Activated naive CD4-positive, alpha-beta T cell treated with anti-CD3 and anti-CD28 coated beads, Interleukin-2, amount 50 U/mL, for 24 hours (primary cell): ENCODE measurements at regions not wholly inside any gene's neighbourhood (a gene's known extent, or its start where the extent isn't known, plus 50 kb on each side); places are given as distances from the start of the nearest gene placed in this dataset.

ENCODE experiments used
- H3K27ac Mint-ChIP-seq: one replicate; pipeline ENCODE4 v1.8.0; 2021; ENCODE audit warnings: mild to moderate bottlenecking, mixed read lengths
- H3K27me3 Mint-ChIP-seq: one replicate; pipeline ENCODE4 v1.8.0; 2021; ENCODE audit warnings: mixed read lengths
- H3K36me3 Mint-ChIP-seq: one replicate; pipeline ENCODE4 v1.8.0; 2021; ENCODE audit warnings: mixed read lengths
- H3K4me1 Mint-ChIP-seq: one replicate; pipeline ENCODE4 v1.8.0; 2021; ENCODE audit warnings: mixed read lengths
- H3K4me3 Mint-ChIP-seq: one replicate; pipeline ENCODE4 v1.8.0; 2021; ENCODE audit warnings: mild to moderate bottlenecking, mixed read lengths
- H3K9me3 Mint-ChIP-seq: one replicate; pipeline ENCODE4 v1.8.0; 2021; ENCODE audit warnings: mixed read lengths

GRCh38 chr18:71784777-71785176, 759.4 kb downstream of the CBLN2 start:
- Mint-ChIP-seq H3K27me3 (no peaks in the 10 kb centered on the region), H3K4me3 (no peak overlapping the region), H3K36me3 (no peaks in the 10 kb centered on the region), H3K4me1 (no peaks in the 10 kb centered on the region), H3K9me3 (no peaks in the 10 kb centered on the region), H3K27ac (no peak overlapping the region)

DNA sequence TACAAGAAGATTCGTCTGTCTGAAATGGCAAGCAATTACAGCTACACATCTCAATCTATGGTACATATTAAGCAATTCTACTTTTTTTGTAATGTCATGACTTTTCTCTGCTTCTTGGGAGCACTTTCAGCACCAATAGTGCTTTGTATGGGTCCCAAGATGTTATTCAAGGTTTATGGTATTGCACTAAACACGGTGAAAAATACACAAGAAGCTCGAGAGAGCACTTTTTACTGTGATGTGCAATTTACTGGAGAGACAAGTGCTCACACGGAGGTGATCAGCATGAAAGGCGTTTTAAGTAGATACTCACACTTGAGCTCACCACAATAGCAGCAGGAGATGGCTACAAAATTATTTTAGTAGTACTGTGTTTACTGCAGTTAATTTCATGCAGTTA, 783.6 kb downstream of the CBLN2 start:
- Mint-ChIP-seq H3K36me3 (no peaks in the 10 kb centered on the region), H3K4me3 (no peak overlapping the region), H3K4me1 (no peaks in the 10 kb centered on the region), H3K27me3 (no peaks in the 10 kb centered on the region), H3K9me3 (no peaks in the 10 kb centered on the region), H3K27ac (no peak overlapping the region)

GRCh38 chr18:71754246-71754645, 789.9 kb downstream of the CBLN2 start:
- Mint-ChIP-seq H3K27ac (no peak overlapping the region), H3K4me3 (no peak overlapping the region), H3K36me3 (no peaks in the 10 kb centered on the region), H3K9me3 (no peaks in the 10 kb centered on the region), H3K4me1 (no peaks in the 10 kb centered on the region), H3K27me3 (no peaks in the 10 kb centered on the region)

- Mint-ChIP-seq H3K27me3 (no peaks in the 10 kb centered on the region), H3K4me3 (no peak overlapping the region), H3K36me3 (no peaks in the 10 kb centered on the region), H3K27ac (no peak overlapping the region), H3K4me1 (no peaks in the 10 kb centered on the region), H3K9me3 (no peaks in the 10 kb centered on the region)
These were observed 800.5 kb downstream of the CBLN2 start for GRCh38 chr18:71743634-71744033.

DNA sequence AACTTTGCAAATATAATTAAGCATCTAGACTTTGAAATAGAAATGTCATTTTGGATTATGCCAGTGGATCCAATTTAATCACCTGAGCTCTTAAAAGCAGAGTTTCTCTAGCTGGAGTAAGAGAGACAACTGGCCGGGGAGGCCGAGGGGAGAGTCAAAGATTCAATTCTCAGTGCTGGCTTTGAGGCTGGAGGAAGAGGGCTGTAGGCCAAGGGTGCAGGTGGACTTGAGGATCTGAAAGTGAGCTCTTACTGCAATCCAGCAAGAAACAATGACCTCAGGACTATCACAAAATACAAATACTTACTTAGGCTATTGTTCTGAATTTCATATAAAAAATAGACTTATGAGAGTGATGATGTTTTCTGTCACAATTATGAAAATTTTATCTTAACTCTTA, 814.5 kb downstream of the CBLN2 start:
- Mint-ChIP-seq H3K27me3 (no peaks in the 10 kb centered on the region), H3K27ac (no peak overlapping the region), H3K4me3 (no peak overlapping the region), H3K9me3 (peaks cover 7% of the 10 kb centered on the region), H3K4me1 (no peaks in the 10 kb centered on the region), H3K36me3 (no peaks in the 10 kb centered on the region)

- no peaks in the 10 kb centered on the region for H3K36me3 Mint-ChIP-seq
- no peaks in the 10 kb centered on the region for H3K27me3 Mint-ChIP-seq
- no peak overlapping the region for H3K27ac Mint-ChIP-seq
- H3K9me3 Mint-ChIP-seq, result peaks cover 7% of the 10 kb centered on the region
- H3K4me1 Mint-ChIP-seq, result no peaks in the 10 kb centered on the region
- no peak overlapping the region for H3K4me3 Mint-ChIP-seq
These were observed 816.2 kb downstream of the CBLN2 start for GRCh38 chr18:71727909-71728308.

DNA sequence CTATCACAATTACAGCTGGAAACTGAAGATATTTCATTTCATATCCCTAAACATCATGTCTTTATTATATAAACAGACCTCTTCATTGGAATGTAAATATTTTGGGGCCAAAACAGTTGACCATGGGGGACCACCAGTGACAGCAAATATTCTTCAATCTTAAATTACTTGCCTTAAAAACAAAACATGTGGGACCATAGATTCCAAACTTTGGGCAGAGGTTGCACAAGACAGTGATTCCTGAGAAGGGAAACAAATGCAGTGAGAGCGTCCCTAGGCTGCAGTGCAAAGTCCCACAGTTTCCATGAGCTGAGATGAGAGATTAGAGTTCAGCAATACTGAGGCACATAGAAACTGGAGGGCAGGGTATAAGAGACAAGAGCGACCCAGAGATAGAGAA, 818.9 kb downstream of the CBLN2 start:
- H3K4me1 Mint-ChIP-seq, result no peaks in the 10 kb centered on the region
- H3K27me3 Mint-ChIP-seq, result no peaks in the 10 kb centered on the region
- no peaks in the 10 kb centered on the region for H3K36me3 Mint-ChIP-seq
- no peak overlapping the region for H3K4me3 Mint-ChIP-seq
- no peak overlapping the region for H3K27ac Mint-ChIP-seq
- H3K9me3 Mint-ChIP-seq, result peaks cover 7% of the 10 kb centered on the region

GRCh38 chr18:71707985-71708500, 836.1 kb downstream of the CBLN2 start:
- Mint-ChIP-seq H3K27me3 (no peaks in the 10 kb centered on the region), H3K4me1 (no peaks in the 10 kb centered on the region), H3K36me3 (no peaks in the 10 kb centered on the region), H3K4me3 (no peak overlapping the region), H3K27ac (no peak overlapping the region), H3K9me3 (peaks cover 4% of the 10 kb centered on the region)

DNA sequence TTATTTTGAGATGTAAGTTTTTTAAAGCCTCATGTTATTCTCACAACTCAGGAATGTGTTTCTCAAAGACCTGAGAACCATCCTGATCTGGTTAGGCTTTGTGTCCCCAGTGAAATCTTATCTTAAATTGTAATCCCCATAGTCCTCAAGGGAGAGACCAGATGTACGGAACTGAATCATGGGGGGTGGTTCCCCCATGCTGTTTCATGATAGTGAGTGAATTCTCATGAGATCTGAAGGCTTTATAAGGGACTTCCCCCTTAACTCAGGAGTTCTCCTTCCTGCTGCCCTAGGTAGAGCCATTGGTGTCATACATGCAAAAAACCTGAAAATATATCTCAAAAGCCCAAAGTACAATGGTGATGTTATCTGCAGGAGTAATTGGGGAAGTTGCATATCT, 836.7 kb downstream of the CBLN2 start:
- Mint-ChIP-seq H3K4me3 (no peak overlapping the region), H3K4me1 (no peaks in the 10 kb centered on the region), H3K27me3 (no peaks in the 10 kb centered on the region), H3K36me3 (no peaks in the 10 kb centered on the region), H3K9me3 (peaks cover 4% of the 10 kb centered on the region), H3K27ac (no peak overlapping the region)

DNA sequence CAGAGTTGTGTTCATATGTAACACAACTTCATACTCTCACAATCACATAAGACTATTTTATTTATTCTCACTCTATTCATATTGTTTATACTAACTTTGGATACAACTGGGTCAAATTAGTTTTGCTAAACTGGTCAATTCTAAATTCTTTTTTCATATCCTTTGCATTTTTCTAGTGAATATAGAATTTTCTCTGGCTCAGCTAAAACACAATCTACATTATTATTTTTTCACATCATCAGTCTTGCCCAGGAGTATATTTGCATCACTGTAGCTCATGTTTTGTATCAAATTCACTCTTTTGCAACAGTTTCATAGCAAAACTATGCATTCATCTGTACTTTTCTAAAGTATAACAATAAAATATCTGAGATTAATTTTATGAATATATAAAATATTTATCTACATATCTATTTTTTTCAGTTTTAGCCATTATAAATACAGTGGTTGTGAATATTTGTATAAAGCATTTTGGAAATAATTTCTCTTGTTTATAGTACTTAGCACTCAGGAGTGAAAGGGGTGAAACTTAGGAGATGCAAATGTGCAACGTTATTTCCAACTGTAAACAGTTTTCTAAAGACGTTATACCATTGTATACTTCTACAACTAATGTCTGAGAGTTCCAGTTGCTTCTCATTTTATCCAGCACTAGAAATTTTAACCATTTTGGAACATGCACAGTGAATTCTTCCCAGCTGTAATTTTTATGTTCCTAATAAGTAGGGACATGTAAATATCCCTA, 854.6 kb downstream of the CBLN2 start:
- H3K9me3 Mint-ChIP-seq, result peaks cover 5% of the 10 kb centered on the region
- no peak overlapping the region for H3K27ac Mint-ChIP-seq
- H3K4me1 Mint-ChIP-seq, result no peaks in the 10 kb centered on the region
- no peak overlapping the region for H3K4me3 Mint-ChIP-seq
- H3K27me3 Mint-ChIP-seq, result no peaks in the 10 kb centered on the region
- no peaks in the 10 kb centered on the region for H3K36me3 Mint-ChIP-seq

- no peak overlapping the region for H3K27ac Mint-ChIP-seq
- H3K27me3 Mint-ChIP-seq, result no peaks in the 10 kb centered on the region
- no peaks in the 10 kb centered on the region for H3K36me3 Mint-ChIP-seq
- H3K4me3 Mint-ChIP-seq, result no peak overlapping the region
- H3K4me1 Mint-ChIP-seq, result no peaks in the 10 kb centered on the region
- H3K9me3 Mint-ChIP-seq, result peaks cover 19% of the 10 kb centered on the region
These were observed 861.6 kb downstream of the CBLN2 start for GRCh38 chr18:71682591-71682990.

DNA sequence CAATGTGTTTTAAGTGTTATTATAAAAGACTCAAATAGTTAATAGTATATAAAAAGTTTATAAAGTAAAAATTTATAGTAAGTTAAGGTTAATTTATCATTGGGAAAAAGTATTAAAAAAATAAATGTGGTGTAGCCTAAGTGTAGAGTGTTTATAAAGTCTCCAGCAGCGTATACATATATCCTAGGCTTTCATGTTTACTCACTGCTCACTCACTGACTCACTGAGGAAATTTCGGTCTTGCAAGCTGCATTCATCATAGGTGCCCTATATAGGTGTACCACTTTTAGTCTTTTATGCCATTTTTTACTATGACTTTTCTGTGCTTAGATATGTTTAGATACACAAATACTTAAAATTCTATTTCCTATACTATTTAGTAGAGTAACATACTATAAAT, 866.0 kb downstream of the CBLN2 start:
- no peaks in the 10 kb centered on the region for H3K27me3 Mint-ChIP-seq
- H3K36me3 Mint-ChIP-seq, result no peaks in the 10 kb centered on the region
- H3K4me1 Mint-ChIP-seq, result no peaks in the 10 kb centered on the region
- no peak overlapping the region for H3K4me3 Mint-ChIP-seq
- no peak overlapping the region for H3K27ac Mint-ChIP-seq
- peaks cover 9% of the 10 kb centered on the region for H3K9me3 Mint-ChIP-seq

DNA sequence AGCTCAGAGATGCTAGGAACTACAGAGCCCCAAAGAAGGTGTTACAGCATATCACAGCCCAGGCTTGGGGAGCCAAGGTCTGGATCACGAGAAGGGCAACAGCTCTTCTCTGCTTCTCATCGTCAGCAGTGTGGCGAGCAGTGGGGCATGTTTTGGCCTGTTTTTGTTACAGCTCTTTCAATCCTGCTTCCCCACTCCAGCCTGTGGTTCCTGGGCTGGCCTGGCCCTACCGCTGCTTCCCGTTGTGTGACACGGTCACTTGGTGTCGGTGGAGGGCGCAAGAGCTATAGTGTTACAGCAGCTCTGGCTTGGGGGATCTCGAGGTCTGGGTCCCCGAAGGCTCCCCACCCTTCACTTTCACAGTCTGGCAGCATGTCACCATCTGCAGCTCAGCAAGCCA, 870.2 kb downstream of the CBLN2 start:
- H3K27ac Mint-ChIP-seq, result no peak overlapping the region
- no peaks in the 10 kb centered on the region for H3K36me3 Mint-ChIP-seq
- H3K4me1 Mint-ChIP-seq, result no peaks in the 10 kb centered on the region
- H3K9me3 Mint-ChIP-seq, result peaks cover 3% of the 10 kb centered on the region
- no peaks in the 10 kb centered on the region for H3K27me3 Mint-ChIP-seq
- no peak overlapping the region for H3K4me3 Mint-ChIP-seq

DNA sequence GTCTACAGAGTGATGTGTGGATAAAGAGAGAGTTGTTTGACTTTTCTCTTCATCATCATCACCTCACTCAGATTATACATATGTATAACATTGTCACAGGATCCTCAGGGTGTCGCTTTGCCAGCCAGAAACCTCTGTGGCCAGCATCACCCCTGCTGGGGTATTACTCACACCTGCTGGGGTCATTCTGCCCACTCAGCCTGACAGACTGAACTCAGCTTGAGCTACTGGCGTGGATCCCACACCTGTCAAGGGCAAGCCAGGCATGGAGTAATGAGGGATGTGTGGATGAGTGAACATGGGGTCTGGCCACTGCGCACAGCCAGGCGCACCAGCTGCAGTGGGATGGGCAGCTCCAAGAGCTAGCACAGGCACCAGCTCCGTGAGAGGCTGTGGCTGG, 870.6 kb downstream of the CBLN2 start:
- no peak overlapping the region for H3K4me3 Mint-ChIP-seq
- no peaks in the 10 kb centered on the region for H3K36me3 Mint-ChIP-seq
- no peak overlapping the region for H3K27ac Mint-ChIP-seq
- H3K9me3 Mint-ChIP-seq, result peaks cover 3% of the 10 kb centered on the region
- no peaks in the 10 kb centered on the region for H3K4me1 Mint-ChIP-seq
- H3K27me3 Mint-ChIP-seq, result no peaks in the 10 kb centered on the region

GRCh38 chr18:71666481-71666880, 877.7 kb downstream of the CBLN2 start:
- H3K4me3 Mint-ChIP-seq, result no peak overlapping the region
- H3K9me3 Mint-ChIP-seq, result no peaks in the 10 kb centered on the region
- H3K36me3 Mint-ChIP-seq, result no peaks in the 10 kb centered on the region
- no peak overlapping the region for H3K27ac Mint-ChIP-seq
- no peaks in the 10 kb centered on the region for H3K4me1 Mint-ChIP-seq
- no peaks in the 10 kb centered on the region for H3K27me3 Mint-ChIP-seq

GRCh38 chr18:71665131-71665530, 879.0 kb downstream of the CBLN2 start:
- Mint-ChIP-seq H3K4me1 (no peaks in the 10 kb centered on the region), H3K27ac (no peak overlapping the region), H3K9me3 (no peaks in the 10 kb centered on the region), H3K4me3 (no peak overlapping the region), H3K27me3 (no peaks in the 10 kb centered on the region), H3K36me3 (no peaks in the 10 kb centered on the region)

DNA sequence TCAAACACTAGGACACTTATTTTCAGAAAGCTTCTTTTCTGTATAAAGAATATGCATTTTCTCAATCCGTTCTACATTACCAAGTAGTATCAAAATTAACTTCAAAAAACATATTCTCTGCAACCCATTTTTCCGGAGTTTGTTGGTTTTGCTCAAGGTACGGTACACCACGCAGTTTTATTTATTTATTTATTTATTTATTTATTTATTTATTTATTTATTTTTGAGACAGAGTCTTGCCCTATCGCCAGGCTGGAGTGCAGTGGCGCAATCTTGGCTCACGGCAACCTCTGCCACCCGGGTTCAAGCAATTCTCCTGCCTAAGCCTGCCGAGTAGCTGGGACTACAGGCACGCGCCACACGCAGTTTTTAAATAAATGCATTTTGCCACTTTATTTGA, 900.3 kb downstream of the CBLN2 start:
- Mint-ChIP-seq H3K27ac (no peak overlapping the region), H3K9me3 (no peaks in the 10 kb centered on the region)

More for the DNA sequence above, 900.3 kb downstream of the CBLN2 start:
- Mint-ChIP-seq H3K27me3 (peaks cover 1% of the 10 kb centered on the region), H3K4me1 (peaks cover 3% of the 10 kb centered on the region), H3K4me3 (no peak overlapping the region), H3K36me3 (no peaks in the 10 kb centered on the region)
